GM10266 (cell line): ENCODE measurements at regions not wholly inside any gene's neighbourhood (a gene's known extent, or its start where the extent isn't known, plus 50 kb on each side); places are given as distances from the start of the nearest gene placed in this dataset.

Source experiments
- DNase-seq: peaks from one replicate; pipeline ENCODE4 v3.0.0; 2012; ENCODE audit errors: extremely low spot score
- CTCF ChIP-seq: IDR thresholded peaks from 2 replicates; pipeline ENCODE4 v1.5.1; 2012; ENCODE audit warnings: mild to moderate bottlenecking, low read depth; ENCODE audit not compliant: control insufficient read depth, insufficient read depth; ENCODE audit errors: missing control alignments

- no peak for DNase-seq
- no peak for TF ChIP-seq CTCF
These were observed 1736.6 kb downstream of the EFNA5 start for GRCh38 chr5:105934171-105934570.

GRCh38 chr5:105931881-105932421, 1738.8 kb downstream of the EFNA5 start:
- no peak for TF ChIP-seq CTCF

GRCh38 chr5:105929858-105930257, 1740.9 kb downstream of the EFNA5 start:
- no peak for TF ChIP-seq CTCF
- no peak for DNase-seq

More at GRCh38 chr5:105931881-105932421, 1738.8 kb downstream of the EFNA5 start:
- DNase-seq = no peak

GRCh38 chr5:105924366-105924765, 1746.4 kb downstream of the EFNA5 start:
- no peak for TF ChIP-seq CTCF
- DNase-seq = no peak

GRCh38 chr5:105922574-105922973, 1748.2 kb downstream of the EFNA5 start:
- TF ChIP-seq CTCF = no peak
- no peak for DNase-seq

- no peak for TF ChIP-seq CTCF
- no peak for DNase-seq
These were observed 1748.7 kb downstream of the EFNA5 start for GRCh38 chr5:105922080-105922479.

- TF ChIP-seq CTCF = no peak
- DNase-seq = no peak
These were observed 1753.5 kb downstream of the EFNA5 start for GRCh38 chr5:105917189-105917588.
